NB4 (cell line): ENCODE measurements at regions not wholly inside any gene's neighbourhood (a gene's known extent, or its start where the extent isn't known, plus 50 kb on each side); places are given as distances from the start of the nearest gene placed in this dataset.

ENCODE experiments used
- CTCF ChIP-seq: IDR thresholded peaks from one replicate; pipeline ENCODE4 v1.5.1; 2012; ENCODE audit warnings: low read depth, low read length
- MYC ChIP-seq: IDR thresholded peaks from 2 replicates; pipeline ENCODE4 v1.6.1; 2011; ENCODE audit warnings: low read depth, low read length
- POLR2A ChIP-seq: IDR thresholded peaks from 2 replicates; pipeline ENCODE4 v1.6.1; 2011; ENCODE audit warnings: mild to moderate bottlenecking; ENCODE audit not compliant: insufficient read length; ENCODE audit errors: extremely low read depth

- TF ChIP-seq CTCF (no peak), MYC (no peak), POLR2A (no peak)
Observed at GRCh38 chr5:135219868-135220267, 179.2 kb downstream of the MACROH2A1 start.
